Endothelial cell of umbilical vein (primary cell): ENCODE measurements at regions not wholly inside any gene's neighbourhood (a gene's known extent, or its start where the extent isn't known, plus 50 kb on each side); places are given as distances from the start of the nearest gene placed in this dataset.
"Not testable (repeated sequence)": the region's sequence is repeated elsewhere in the genome, so short reads cannot be mapped to it uniquely, and the experiment has no call there.

Source experiments
- BruUV-seq: library from RNA; stranded (reverse); fragments of 400-500 nt; replicated peaks from 2 replicates; lab custom pipeline; 2021; lab: Mats Ljungman, UMichigan
- CTCF ChIA-PET: fragments of 300-600, 350-600 bp; sonication (Branson Sonifier 250); formaldehyde crosslinking; loops from one replicate; lab custom pipeline; 2021; ENCODE audit warnings: antibody characterized with exemption, inconsistent platforms; lab: Charles Lee
- POLR2A ChIA-PET: fragments of 300-600, 350-600 bp; sonication (Branson Sonifier 250); formaldehyde crosslinking; loops from one replicate; lab custom pipeline; 2021; ENCODE audit warnings: antibody characterized with exemption, inconsistent platforms; lab: Charles Lee
- DNase-seq: peaks from one replicate; pipeline ENCODE4 v3.0.0-alpha.2; 2011; ENCODE audit warnings: low read depth, low spot score
- FAIRE-seq: peaks from 2 replicates; lab custom pipeline; 2011; peaks lifted over from hg19 to GRCh38; lab: Jason Lieb, UNC
- H2AFZ ChIP-seq: 2 replicates; pipeline ENCODE4 v1.6.0; 2012; ENCODE audit warnings: low read depth, low read length, control low read depth, inconsistent platforms
- H3K27ac ChIP-seq: 2 replicates; pipeline ENCODE4 v1.5.1; 2011; ENCODE audit warnings: low read depth, mild to moderate bottlenecking, control low read depth, low read length, moderate library complexity; ENCODE audit not compliant: insufficient read depth
- H3K27me3 ChIP-seq, 2 experiments: 2 replicates each; pipeline versions ENCODE4 v1.6.0 to v1.6.1; 2011; ENCODE audit warnings: low read length in 2 of 2, mixed read lengths in 1 of 2; ENCODE audit not compliant: control insufficient read depth in 2 of 2, insufficient read depth in 2 of 2
- H3K36me3 ChIP-seq, 2 experiments: 2 replicates in 1 of 2; 3 replicates in 1 of 2; pipeline ENCODE4 v1.5.1; 2011; ENCODE audit warnings: low read length in 2 of 2, mild to moderate bottlenecking in 1 of 2, moderate library complexity in 1 of 2; ENCODE audit not compliant: control insufficient read depth in 2 of 2, insufficient read depth in 2 of 2; ENCODE audit errors: extremely low read depth in 1 of 2
- H3K4me1 ChIP-seq: 3 replicates; pipeline ENCODE4 v1.5.1; 2011; ENCODE audit warnings: mild to moderate bottlenecking, low read length; ENCODE audit not compliant: control insufficient read depth, insufficient read depth; ENCODE audit errors: extremely low read depth
- H3K4me2 ChIP-seq: 2 replicates; pipeline ENCODE4 v1.6.1; 2011; ENCODE audit warnings: low read length, control low read depth, mixed read lengths; ENCODE audit not compliant: insufficient read depth
- H3K4me3 ChIP-seq, 3 experiments: fragments of 200-600 bp in 1 of 3; sonication (generic), shearing (Covaris generic) in 1 of 3; replicated peaks in 1 of 3; 2 replicates each; pipeline ENCODE4 v1.5.1; 2011 to 2016; ENCODE audit warnings: control low read depth in 3 of 3, low read length in 3 of 3, mild to moderate bottlenecking in 2 of 3, inconsistent platforms in 1 of 3, low read depth in 1 of 3, moderate library complexity in 1 of 3; ENCODE audit not compliant: insufficient read depth in 1 of 3
- H3K79me2 ChIP-seq: 2 replicates; pipeline ENCODE4 v1.6.0; 2012; ENCODE audit warnings: low read length, inconsistent platforms; ENCODE audit not compliant: control insufficient read depth, insufficient read depth
- H3K9ac ChIP-seq: replicated peaks from 2 replicates; pipeline ENCODE3; 2011; ENCODE audit warnings: low read length, control low read depth; ENCODE audit not compliant: insufficient read depth; ENCODE audit errors: extremely low read depth
- H3K9me1 ChIP-seq: replicated peaks from 3 replicates; pipeline ENCODE4 v1.6.0; 2011; ENCODE audit warnings: mild to moderate bottlenecking, low read length; ENCODE audit not compliant: control insufficient read depth, insufficient read depth; ENCODE audit errors: extremely low read depth
- H3K9me3 ChIP-seq: replicated peaks from 2 replicates; pipeline ENCODE4 v1.5.1; 2012; ENCODE audit warnings: low read length, inconsistent platforms; ENCODE audit not compliant: control insufficient read depth, insufficient read depth
- H4K20me1 ChIP-seq: replicated peaks from 2 replicates; pipeline ENCODE3; 2011; ENCODE audit warnings: mild to moderate bottlenecking, low read length; ENCODE audit not compliant: control insufficient read depth, insufficient read depth; ENCODE audit errors: extremely low read depth
- CTCF ChIP-seq, 2 donors: IDR thresholded peaks; 1 replicate in 1 of 2; 2 replicates in 1 of 2; pipeline ENCODE4 v1.5.1; 2011; ENCODE audit warnings: low read length in 2 of 2, mild to moderate bottlenecking in 2 of 2, moderate library complexity in 2 of 2, control low read depth in 1 of 2, inconsistent platforms in 1 of 2, low read depth in 1 of 2; ENCODE audit not compliant: insufficient read depth in 1 of 2; ENCODE audit errors: extremely low read depth in 1 of 2
- EZH2 ChIP-seq: IDR thresholded peaks from 2 replicates; pipeline ENCODE4 v1.6.1; 2012; ENCODE audit warnings: borderline replicate concordance, low read depth, mild to moderate bottlenecking, moderate library complexity, low read length, inconsistent platforms; ENCODE audit not compliant: severe bottlenecking
- JUN ChIP-seq: IDR thresholded peaks from 2 replicates; pipeline ENCODE4 v1.6.1; 2011; ENCODE audit warnings: borderline replicate concordance, low read depth; ENCODE audit not compliant: insufficient read length, insufficient read depth
- POLR2A ChIP-seq: IDR thresholded peaks from 2 replicates; pipeline ENCODE4 v1.6.1; 2012; ENCODE audit warnings: low read depth, mild to moderate bottlenecking, control low read depth, low read length
- dilution Hi-C: fragments of 300-500 bp; cut with MboI; formaldehyde crosslinking; loops from one replicate; pipeline ENCODE4 v1.15.0; 2019; ENCODE audit warnings: low sequenced_read_pairs; ENCODE audit not compliant: extremely low pct_ligation_motif_present
- intact Hi-C: fragments of 100-400 bp; cut with micrococcal nuclease; formaldehyde crosslinking; loops from one replicate; pipeline ENCODE4 v1.10.0; 2022

DNA sequence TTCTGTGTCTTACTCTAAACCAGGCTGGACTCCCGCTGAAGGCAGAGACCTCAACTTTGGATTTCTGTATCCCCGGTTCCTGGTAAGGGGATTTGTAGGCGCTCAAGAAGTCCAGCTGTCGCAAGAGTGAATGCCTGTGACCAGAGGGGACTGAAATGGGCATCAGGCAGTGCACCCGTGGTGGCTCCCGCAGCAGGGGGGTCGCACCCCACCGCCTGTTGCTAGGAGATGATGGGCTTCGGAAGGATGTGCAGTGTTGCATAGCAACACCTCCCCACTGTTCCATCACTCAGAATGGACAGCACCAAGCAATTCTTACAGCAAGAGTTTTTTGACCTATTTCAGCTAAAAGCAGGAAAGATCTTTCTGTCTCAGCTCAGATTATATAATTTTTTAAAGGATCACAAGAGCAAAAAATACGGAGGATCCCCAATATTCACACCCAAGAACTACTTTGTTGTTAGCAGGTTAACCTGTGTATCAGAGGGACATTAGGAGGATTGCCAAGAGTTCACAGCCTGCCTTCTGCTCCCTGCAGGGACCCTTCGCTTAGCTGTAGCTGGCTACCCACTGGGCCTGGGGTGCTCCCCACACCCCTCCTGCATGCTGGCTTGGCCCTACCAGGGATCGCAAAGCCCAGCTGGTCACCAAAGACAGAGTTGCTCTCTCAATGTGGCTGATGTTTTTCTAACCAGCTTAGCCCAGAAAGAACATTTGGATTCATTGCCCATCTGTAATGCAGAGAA lies 63.8 kb downstream of the SOWAHC start:
- BruUV-seq = no TSS peak
- dilution Hi-C loops (no loop called here), intact Hi-C loops (no loop called here)
- DNase-seq = no peak
- Histone ChIP-seq H3K27me3 (peaks cover 14 to 32% of the 10 kb centered on the region in 2 experiments), H2AFZ (no peak overlapping the region), H3K27ac (no peak overlapping the region), H3K4me1 (no peaks in the 10 kb centered on the region), H3K9ac (no peak overlapping the region), H3K4me2 (no peak overlapping the region), H3K79me2 (no peaks in the 10 kb centered on the region), H3K4me3 (no peak overlapping the region), H3K9me3 (no peaks in the 10 kb centered on the region), H3K9me1 (no peaks in the 10 kb centered on the region), H3K36me3 (no peaks in the 10 kb centered on the region), H4K20me1 (no peaks in the 10 kb centered on the region)
- ChIA-PET POLR2A (no interaction called here), CTCF (interaction anchor here (0.9 to 1.2 kb wide), 2 partner anchors 58 to 132 kb away, joined by 3 to 4 read pairs; no protein-coding TSS in a partner anchor)
- no peak for FAIRE-seq
- TF ChIP-seq JUN = no peak
- no peak for TF ChIP-seq CTCF (IDR thresholded peaks at IDR 0.05; ENCODE audit: extremely low read depth in 1 of 2, insufficient read depth in 1 of 2, low read depth in 1 of 2, low read length in 2 of 2)
- no peak for TF ChIP-seq POLR2A

DNA sequence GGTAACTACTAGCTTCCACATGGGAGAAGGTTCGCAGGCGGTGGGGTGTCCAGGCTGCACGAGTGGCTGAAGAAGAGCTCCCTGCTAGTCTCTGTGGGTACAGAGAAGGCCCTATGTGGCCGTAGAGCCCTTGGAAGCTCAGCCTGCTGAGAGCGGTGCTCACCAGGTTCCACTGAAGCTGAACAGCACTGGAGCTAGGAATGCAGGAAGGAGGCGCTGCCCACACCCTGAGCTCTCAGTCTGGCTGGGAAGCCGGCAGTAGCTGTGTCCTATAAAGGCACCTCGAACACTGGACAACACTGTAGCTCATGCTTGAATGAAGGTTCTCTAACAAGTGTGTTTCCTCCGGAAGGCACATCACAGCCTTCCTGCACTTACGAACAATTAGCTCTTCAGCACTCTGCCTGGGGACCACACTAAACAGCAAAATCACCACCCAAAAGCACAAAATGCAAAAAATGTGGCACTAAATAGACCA lies 64.6 kb downstream of the SOWAHC start:
- H3K9ac ChIP-seq, H3K9me1 ChIP-seq, H3K36me3 ChIP-seq, H4K20me1 ChIP-seq, intact Hi-C loops, POLR2A ChIA-PET, H3K27ac ChIP-seq, H2AFZ ChIP-seq, H3K4me3 ChIP-seq, H3K79me2 ChIP-seq, BruUV-seq, dilution Hi-C loops, H3K4me1 ChIP-seq, FAIRE-seq, DNase-seq, H3K9me3 ChIP-seq, H3K4me2 ChIP-seq: not testable (repeated sequence)
- CTCF ChIA-PET = interaction anchor here (0.9 to 1.2 kb wide), 2 partner anchors 57 to 132 kb away, joined by 3 to 4 read pairs; no protein-coding TSS in a partner anchor
- peak; percentile 12 for TF ChIP-seq EZH2
- peaks cover 14 to 28% of the 10 kb centered on the region in 2 experiments for H3K27me3 ChIP-seq
